ENCODE measurements at regions not wholly inside any gene's neighbourhood (a gene's known extent, or its start where the extent isn't known, plus 50 kb on each side); places are given as distances from the start of the nearest gene placed in this dataset.

DNA sequence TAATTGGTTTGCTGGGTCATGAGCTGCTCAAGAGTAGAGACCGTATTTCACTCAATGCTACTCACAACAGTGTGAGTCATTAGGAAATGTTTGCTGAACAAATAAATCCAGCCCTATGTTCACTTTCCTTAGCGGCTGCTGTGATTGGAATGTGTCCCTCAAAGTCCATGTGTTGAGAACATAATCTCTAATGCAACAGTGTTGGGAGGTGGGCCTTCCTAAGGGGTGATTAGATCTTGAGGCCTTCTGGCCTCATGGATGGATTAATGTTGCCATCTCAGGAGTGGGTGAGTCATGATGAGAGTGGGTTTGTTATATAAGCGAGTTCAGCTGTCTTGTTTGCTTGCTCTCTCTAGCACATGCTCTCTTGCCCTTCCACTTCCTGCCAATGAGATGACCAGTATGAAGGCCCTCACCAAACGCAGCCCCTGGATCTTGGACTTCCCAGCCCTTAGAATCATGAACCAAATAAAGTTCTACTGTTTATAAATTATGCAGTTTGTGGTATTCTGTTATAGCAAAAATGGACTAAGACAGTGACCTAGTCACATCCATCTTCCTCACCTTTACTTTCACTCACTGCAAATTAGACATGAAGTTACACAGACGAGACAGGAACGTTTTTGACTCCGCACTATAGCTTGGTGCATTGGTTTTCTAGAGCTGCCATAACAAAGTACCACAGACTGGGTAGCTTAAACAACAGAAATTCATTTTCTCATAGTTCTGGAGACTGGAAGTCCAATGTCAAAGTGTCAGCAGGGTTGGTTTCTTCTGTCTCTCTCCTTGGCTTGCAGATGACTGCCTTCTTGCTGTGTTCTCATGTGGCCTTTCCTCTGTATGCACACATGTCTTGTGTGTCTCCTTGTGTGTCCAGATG, 50.9 kb upstream of the FAM169A start:
- peak; percentile 78 for DNase-seq (ENCODE audit: low spot score)

Data from cerebellar cortex (tissue), 1 donor.